NCI-H2081 treated with DMSO at 0.1 percent for 48 hours (cell line): ENCODE measurements at regions not wholly inside any gene's neighbourhood (a gene's known extent, or its start where the extent isn't known, plus 50 kb on each side); places are given as distances from the start of the nearest gene placed in this dataset.

Experiments
- DNase-seq: peaks from one replicate; lab custom pipeline; 2025; lab: John Stamatoyannopoulos, UW

- DNase-seq = no peak
Observed at GRCh38 chr4:177051473-177052060, 258.1 kb upstream of the NEIL3 start.

DNA sequence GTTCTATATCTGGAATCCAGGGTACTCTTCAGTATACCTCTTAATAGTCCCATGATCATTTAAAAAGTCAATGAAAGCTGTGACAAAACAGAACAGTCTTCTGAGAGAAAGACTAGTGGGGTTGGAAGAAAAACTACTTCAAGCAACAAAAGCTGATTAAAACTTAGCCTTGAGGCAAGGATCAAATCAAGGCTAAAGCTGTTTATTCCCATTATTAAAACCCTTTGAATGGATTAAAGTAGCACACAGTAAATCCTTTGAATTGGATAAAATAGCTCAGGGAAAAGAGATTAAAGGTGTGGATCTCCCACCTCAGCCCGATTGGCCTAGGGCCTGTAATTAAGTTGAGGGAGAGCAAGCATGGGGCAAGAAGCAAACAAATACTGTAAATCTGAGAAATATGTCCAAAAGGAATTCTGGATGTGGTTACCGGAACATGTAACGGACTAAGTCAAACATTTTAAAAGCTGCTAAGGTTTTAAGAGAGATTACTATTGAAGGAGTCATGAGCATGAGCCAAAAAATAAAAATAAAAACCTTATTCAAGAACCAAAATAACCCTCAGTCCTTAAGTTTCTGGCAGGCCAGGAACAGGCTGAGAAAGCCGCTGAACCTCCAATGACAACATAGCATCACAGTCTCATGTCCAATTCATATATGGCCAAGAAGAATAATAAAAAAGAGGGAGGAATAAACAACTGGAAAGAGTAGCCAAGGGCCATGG lies 257.3 kb upstream of the NEIL3 start:
- no peak for DNase-seq

GRCh38 chr4:177057186-177057585 lies 252.5 kb upstream of the NEIL3 start:
- no peak for DNase-seq

DNA sequence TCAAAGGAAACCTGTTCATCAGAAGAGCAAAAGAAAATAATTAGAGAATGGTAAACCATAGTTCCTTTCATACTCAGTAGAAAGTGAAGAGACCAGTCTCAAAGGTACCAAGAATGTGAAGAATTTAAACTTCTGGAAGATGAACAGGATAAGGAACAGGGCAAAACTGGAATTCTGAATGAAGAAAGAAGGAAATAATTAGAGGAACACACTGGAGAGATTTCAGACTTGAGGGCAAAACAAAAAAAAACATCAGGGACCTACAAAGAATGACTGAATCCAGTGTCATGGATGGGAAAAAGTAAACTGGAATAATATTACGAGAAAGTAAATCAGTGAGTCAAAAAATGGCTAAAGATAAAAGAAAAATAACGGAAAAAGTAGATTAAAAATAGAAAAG lies 245.6 kb upstream of the NEIL3 start:
- DNase-seq = no peak

DNA sequence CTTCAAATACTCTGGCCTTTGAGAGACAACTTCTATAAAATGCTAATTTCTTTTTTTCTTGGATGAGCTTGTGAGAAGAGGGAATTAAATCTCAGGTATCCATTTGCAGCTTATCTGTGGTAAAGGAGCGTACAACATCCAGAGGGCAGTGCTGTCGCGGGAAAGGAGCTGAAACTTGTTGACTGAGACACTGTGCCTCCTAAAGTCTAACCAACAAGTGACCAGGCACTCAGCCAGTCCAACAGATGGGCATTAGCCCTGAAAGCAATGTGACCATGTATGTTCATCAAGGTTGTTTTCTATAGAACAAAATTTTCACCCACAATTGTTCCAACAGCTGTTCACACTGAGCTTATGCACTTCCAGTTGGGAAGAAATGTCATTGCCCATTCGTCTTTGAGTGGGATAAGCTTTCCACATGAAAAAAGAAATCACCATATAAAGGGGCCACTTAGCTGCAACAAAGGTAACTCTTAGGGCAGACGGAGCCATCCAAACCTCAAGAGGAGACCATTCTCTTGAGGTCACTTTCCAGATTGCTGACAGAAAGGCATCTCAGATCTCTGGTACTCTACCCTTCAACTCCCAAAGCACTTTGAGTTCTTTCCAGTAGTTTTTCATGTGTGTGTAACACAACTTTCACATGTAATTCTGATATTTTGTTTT lies 244.8 kb upstream of the NEIL3 start:
- no peak for DNase-seq

DNA sequence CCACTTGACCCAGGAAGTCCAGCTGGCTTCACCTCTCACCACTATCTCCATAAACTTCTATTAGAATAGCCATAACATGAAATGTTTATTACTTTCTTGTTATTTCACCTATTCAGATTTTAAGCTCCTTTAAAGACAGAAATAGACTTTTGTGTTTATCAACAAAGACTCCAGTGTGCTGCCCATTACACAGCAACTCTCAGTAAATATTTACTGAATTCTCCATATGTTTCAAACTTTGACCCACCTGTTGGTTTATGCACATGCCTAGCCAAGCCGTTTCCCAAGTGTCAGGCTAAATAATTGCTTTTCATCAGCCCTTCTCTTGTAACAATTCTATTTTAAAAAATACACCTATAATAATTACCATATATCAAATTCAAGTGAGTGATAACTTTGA lies 242.9 kb upstream of the NEIL3 start:
- DNase-seq = no peak

GRCh38 chr4:177070533-177071058 lies 239.1 kb upstream of the NEIL3 start:
- no peak for DNase-seq

DNA sequence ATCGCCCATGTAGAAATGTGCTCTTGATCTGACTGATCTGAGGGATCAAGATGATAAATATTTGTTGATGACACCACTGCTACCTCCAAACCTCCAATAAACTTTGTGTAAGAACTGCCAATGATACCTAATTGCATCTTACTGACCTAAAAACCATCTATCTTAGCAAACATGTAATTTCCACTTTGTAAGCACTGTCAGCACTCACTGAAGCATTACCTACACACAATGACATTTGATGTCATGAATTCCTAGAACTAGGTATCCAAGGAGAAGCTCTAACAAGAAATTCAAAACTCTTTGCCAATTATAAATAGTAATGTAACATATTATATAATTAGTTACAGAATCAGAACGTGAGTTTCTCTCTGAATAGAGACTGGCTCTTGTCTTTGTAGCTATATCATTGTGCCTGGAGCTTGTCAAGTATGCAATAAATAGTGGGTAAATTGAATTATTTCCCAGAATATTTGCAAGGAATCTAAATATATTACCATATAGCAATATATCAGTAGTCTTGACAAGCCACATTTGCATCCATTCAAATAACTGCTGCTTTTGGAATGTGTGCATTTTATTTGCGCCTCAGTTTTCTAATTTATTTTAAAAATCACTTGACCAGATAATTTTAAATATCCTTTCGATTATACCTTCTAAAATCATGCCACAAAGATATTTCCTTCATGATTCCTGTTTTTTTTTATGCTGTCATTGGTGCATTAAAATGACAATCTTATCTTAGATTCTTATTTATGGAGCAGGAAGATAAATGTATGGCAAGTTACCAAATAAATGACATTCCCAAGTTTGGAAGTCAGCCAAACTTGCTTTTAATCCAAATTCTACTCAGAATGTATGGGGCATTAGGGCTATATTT lies 232.3 kb upstream of the NEIL3 start:
- no peak for DNase-seq

DNA sequence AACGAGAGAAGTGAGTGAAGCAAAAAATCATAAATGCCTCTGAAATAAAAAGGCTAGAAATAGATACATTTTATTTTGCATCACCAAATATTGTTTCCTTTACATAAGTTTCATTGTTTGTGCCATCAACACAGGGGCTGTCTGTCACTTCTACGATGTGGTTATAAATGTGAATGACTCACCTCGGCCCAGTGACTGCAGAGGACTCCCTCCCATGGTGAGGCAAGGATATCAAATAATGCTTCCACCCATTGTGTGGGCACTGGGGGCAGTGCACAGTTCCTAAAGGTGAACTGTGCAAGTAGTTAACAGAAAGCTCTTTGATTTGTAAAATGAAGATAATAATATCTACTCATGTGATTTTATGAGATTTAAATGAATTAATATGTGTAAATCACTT lies 230.3 kb upstream of the NEIL3 start:
- no peak for DNase-seq

- no peak for DNase-seq
Observed at GRCh38 chr4:177080388-177080787, 229.3 kb upstream of the NEIL3 start.

- DNase-seq = no peak
Observed at GRCh38 chr4:177087060-177087459, 222.6 kb upstream of the NEIL3 start.

GRCh38 chr4:177087499-177087898 lies 222.2 kb upstream of the NEIL3 start:
- no peak for DNase-seq

DNA sequence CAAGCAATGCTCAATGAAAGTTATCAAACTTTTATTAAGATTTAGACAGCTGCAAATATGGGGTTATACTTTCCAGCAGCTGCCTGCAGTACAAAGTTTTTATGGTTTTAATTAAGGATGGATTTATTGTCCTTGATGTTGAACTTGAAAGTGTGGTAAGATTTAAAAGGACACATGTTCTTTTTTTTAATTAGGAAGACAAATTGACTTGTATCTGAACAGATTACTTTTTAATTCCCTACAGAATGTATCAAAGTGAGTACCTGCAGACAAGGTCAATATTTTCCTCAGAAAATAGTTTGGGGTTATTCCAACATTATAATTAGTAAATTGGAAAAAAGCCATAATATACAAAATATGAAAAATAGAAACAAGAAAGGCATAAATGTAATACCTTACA lies 218.2 kb upstream of the NEIL3 start:
- DNase-seq = no peak

GRCh38 chr4:177092807-177093206 lies 216.9 kb upstream of the NEIL3 start:
- no peak for DNase-seq

DNA sequence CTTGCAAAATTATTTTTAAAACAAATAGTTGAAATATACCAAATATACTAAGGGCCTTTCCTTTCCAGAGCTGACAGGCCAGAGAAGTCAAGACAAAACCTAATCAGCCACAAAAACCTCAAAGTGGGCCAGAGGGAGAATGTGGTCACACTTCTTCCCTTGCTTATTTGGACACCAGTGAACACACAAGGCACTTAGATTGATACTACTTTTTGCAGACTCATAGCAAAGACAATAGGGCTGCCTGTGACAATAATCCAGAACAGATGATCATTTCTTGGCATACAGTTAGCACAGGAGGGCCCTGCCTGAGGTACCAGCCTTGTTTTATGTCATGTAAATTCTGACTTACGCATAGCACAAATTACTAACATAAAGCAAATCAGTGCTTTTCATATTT lies 215.7 kb upstream of the NEIL3 start:
- no peak for DNase-seq

DNA sequence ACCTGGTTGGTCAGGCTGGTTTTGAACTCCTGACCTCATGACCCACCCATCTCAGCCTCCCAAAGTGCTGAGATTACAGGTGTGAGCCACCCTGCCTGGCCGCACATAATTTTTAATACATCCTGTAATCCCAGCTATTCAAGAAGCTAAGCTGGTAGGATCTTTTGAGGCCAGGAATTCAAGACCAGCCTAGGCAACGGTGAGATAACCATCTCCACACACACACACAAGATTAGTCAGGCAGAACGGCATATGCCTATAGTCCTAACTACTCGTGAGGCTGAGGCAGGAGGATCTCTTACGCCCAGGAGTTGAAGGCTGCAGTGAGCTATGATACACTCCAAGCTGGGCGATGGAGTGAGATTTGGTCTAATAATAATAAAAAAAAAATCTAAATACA lies 212.4 kb upstream of the NEIL3 start:
- DNase-seq = no peak

- no peak for DNase-seq
Observed at GRCh38 chr4:177099211-177099610, 210.5 kb upstream of the NEIL3 start.

DNA sequence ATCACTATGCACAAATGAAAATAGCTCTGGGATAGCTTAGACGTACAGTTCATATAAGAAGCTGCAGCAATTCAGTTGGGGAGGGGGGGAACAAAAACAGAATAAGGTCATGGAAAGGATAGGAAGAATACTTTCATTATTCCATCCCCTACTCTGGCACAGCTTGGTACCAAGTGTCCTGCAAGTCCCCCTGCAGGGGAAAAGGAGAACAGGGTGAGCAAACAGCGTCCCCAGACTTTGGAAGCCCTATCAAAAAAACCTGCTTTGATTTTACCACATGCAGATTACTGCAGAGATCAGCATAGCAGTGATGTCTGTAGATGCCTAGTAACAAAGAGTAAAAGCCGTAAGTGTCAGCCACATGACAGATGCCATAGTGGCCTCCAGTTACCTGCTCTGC lies 209.4 kb upstream of the NEIL3 start:
- DNase-seq = no peak

DNA sequence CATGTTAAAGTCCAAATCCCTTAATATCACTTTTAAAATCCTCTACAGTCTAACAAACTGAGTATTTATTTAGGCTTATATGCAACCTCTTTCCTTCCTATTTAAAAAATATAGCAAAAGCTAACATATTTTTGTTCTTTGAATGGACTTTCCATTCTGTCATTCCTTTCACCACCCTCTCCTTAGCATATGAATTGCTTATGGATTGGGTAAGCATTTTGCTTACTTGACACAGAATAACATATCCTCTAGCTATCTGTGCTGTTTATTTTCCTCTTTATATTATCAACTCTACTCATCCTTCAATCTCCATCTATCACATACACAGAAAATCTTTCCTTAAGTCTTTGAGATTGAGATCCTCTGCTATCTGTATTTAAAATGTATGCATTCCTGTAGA lies 206.1 kb upstream of the NEIL3 start:
- no peak for DNase-seq

- no peak for DNase-seq
Observed at GRCh38 chr4:177105536-177105935, 204.1 kb upstream of the NEIL3 start.

DNA sequence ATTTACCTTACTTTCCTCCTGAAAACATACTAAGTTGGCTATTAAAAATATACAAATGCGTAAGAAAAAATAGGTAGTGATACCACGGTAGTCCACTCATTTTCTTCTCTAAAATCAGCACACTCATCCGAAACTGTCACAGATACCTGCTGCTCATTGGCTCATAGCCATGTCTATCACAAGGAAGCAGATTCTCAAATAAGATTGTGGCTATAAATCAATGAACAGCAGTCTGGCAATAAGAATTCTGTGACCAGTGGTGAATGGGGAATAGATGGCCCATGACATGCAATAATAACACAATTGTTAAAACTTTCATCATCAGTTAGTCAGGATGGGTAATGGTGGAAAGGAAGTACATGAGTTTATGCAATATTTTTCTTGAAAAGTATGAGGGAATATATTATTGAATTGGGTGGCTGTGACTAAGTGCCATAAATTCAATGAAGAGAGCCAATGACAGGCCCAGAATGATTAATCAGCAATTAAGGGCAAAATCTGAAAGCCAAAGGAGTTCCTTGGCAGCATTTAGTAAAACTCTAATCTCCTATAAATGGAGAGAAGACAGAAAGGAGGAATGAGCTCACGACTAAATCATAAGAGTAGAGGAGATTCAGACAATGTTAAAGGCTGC lies 202.3 kb upstream of the NEIL3 start:
- no peak for DNase-seq

GRCh38 chr4:177108708-177109107 lies 201.0 kb upstream of the NEIL3 start:
- no peak for DNase-seq
